Mucosa of stomach (tissue), 1 donor: ENCODE measurements at regions not wholly inside any gene's neighbourhood (a gene's known extent, or its start where the extent isn't known, plus 50 kb on each side); places are given as distances from the start of the nearest gene placed in this dataset.

Experiments used
- H3K27me3 ChIP-seq: one replicate; pipeline ENCODE4 v1.7.0; 2013; ENCODE audit warnings: mild to moderate bottlenecking, low read length; ENCODE audit not compliant: control insufficient read depth, insufficient read depth
- H3K36me3 ChIP-seq: one replicate; pipeline ENCODE4 v1.7.0; 2013; ENCODE audit warnings: low read length; ENCODE audit not compliant: control insufficient read depth, insufficient read depth
- H3K4me1 ChIP-seq: one replicate; pipeline ENCODE4 v1.7.0; 2013; ENCODE audit warnings: mild to moderate bottlenecking, low read length; ENCODE audit not compliant: control insufficient read depth, insufficient read depth
- H3K4me3 ChIP-seq: one replicate; pipeline ENCODE4 v1.7.0; 2013; ENCODE audit warnings: low read length
- H3K9ac ChIP-seq: one replicate; pipeline ENCODE4 v1.7.0; 2013; ENCODE audit warnings: mild to moderate bottlenecking, low read length, moderate library complexity
- H3K9me3 ChIP-seq: one replicate; pipeline ENCODE4 v1.7.0; 2013; ENCODE audit warnings: mild to moderate bottlenecking, low read length, moderate library complexity; ENCODE audit not compliant: control insufficient read depth
- donor health status: Pancreatic carcinoma.

DNA sequence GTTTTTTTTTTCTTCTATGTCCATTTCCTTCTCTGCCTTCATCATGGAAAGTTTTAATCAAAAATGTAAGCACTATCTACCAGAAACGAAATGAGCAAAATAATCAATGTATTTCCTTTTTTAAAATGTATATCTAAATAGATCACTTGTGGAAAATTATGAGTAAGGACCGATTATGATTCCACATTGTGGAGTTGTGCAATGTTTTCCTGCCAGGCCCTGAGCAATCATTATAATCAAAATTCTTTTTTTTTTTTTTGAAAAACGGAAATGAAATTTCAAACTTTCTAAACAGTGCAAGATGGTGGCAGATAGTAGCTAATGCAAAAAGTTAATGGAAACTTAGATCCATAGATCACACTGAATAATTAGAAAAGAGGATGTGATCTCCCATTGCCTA lies 1074.6 kb upstream of the TMEM132C start:
- Histone ChIP-seq H3K4me1 (no peaks in the 10 kb centered on the region), H3K27me3 (no peaks in the 10 kb centered on the region), H3K9me3 (no peaks in the 10 kb centered on the region), H3K36me3 (no peaks in the 10 kb centered on the region), H3K9ac (no peak overlapping the region), H3K4me3 (no peak overlapping the region)

DNA sequence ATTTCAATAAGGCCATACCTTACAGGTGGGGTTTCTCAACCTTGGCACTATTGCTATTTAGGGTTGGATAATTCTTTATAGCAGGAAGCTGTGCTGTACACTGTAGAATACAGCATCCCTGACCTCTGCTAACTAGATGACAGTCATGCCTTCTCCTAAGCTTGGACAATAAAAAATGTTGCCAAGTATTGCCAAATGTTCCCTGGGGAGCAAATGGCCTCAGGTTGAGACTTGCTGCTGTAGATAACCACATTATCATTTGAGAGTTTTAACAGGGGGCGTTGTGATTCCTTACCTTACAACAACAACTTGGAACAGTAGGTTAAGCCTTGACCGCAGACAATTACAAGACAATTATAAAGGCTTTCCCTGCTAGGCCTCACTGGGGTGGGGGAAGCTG lies 1073.6 kb upstream of the TMEM132C start:
- Histone ChIP-seq H3K4me3 (no peak overlapping the region), H3K4me1 (no peaks in the 10 kb centered on the region)

DNA sequence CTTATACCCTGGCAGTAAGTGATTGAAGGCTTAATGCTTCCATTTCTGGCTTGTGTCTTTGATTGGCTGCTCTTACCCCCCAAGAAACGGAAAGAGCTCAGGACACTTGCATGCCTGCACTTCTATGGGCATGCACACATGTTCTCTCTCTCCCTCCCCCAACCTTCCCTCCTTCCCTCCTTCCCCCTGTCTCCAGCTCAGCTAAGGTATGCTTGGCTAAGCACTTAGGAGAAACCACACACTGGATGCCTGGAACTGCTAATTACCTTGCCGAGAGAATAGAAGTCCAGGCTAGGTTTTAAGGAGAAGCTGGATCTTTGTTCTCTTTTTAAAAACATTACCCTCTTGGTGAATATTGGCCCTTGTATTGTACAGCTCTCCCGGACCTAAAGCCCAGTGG lies 1072.8 kb upstream of the TMEM132C start:
- Histone ChIP-seq H3K9ac (no peak overlapping the region), H3K4me1 (no peaks in the 10 kb centered on the region), H3K9me3 (no peaks in the 10 kb centered on the region), H3K4me3 (no peak overlapping the region), H3K27me3 (no peaks in the 10 kb centered on the region), H3K36me3 (no peaks in the 10 kb centered on the region)

More for the DNA sequence above, 1073.6 kb upstream of the TMEM132C start:
- no peaks in the 10 kb centered on the region for H3K9me3 ChIP-seq
- H3K36me3 ChIP-seq: no peaks in the 10 kb centered on the region
- H3K9ac ChIP-seq: no peak overlapping the region
- no peaks in the 10 kb centered on the region for H3K27me3 ChIP-seq

DNA sequence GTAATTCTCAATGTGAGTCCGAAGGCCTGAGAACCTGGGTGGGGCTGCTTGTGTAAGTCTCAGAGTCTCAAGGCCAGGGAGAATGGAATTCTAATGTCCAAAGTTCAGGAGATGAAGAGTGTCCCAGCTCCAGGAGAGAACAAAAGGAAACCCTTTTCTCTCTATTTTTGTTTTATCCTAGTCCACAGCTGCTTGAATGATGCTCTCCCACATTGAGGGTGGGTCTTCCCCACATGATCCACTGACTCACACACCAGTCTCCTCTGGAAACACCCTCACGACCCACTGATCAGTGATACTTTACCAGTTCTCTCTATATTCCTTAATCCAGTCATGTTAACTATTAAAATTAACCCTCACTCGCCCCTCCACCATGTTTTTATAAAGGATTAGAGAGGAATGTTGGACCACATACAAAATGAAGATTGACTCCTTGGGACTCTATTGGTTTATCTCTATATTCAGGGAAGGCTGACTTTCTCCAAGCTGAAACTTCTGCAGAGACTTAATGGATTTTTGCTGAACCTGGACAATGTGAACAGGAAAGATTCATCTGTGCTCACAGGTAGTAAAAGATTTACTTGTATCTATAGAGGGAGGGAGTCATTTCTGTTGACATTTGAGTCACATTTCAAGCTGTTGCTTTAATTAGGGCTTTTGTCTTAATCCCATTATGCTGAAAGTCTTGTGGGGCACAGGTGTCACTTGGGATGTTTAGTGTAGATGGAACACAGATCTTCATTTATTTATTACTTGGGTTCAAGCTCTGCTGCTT lies 1061.0 kb upstream of the TMEM132C start:
- Histone ChIP-seq H3K27me3 (no peaks in the 10 kb centered on the region), H3K9ac (no peak overlapping the region), H3K36me3 (no peaks in the 10 kb centered on the region), H3K9me3 (no peaks in the 10 kb centered on the region), H3K4me3 (no peak overlapping the region), H3K4me1 (no peaks in the 10 kb centered on the region)

DNA sequence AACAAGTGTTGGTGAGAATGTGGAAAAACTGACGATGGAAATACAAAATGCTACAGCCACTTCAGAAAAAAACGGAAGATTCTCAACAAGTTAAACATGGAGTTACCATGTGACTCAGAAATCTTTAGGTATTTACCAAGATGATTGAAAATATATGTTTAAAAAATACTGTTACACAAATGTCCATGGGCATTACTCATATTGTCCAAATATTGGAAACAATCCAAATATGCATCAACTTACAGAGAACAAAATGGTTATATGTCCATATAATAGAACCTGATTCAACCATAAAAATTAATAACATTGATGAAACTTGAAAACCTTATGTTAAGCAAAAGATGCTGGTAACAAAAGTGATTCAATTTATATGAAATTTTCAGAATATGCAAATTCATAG lies 1057.7 kb upstream of the TMEM132C start:
- Histone ChIP-seq H3K4me3 (no peak overlapping the region), H3K27me3 (no peaks in the 10 kb centered on the region), H3K9ac (no peak overlapping the region)

DNA sequence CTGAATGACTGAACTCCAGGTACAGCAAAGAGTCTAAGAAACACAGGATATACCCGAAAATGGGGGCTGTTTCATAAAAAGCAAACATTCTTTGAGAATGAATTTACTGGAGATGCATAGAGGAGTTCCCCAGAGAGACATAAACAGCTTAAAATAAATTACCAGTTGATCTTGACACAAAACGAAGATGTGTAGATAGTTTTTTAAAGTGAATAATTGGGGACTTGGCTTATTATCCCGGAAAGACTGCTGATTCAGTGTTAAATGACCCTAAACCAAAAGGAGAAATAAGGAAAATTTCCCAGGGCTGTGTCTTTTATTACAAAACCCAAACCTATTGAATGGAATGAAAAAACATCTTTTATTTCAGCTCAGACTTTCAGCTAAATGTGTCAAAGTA lies 1052.8 kb upstream of the TMEM132C start:
- H3K27me3 ChIP-seq: no peaks in the 10 kb centered on the region
- H3K36me3 ChIP-seq: no peaks in the 10 kb centered on the region
- no peaks in the 10 kb centered on the region for H3K4me1 ChIP-seq
- H3K9me3 ChIP-seq: no peaks in the 10 kb centered on the region
- H3K4me3 ChIP-seq: no peak overlapping the region
- H3K9ac ChIP-seq: no peak overlapping the region

More for the DNA sequence above, 1057.7 kb upstream of the TMEM132C start:
- H3K9me3 ChIP-seq: no peaks in the 10 kb centered on the region
- H3K4me1 ChIP-seq: no peaks in the 10 kb centered on the region
- no peaks in the 10 kb centered on the region for H3K36me3 ChIP-seq

DNA sequence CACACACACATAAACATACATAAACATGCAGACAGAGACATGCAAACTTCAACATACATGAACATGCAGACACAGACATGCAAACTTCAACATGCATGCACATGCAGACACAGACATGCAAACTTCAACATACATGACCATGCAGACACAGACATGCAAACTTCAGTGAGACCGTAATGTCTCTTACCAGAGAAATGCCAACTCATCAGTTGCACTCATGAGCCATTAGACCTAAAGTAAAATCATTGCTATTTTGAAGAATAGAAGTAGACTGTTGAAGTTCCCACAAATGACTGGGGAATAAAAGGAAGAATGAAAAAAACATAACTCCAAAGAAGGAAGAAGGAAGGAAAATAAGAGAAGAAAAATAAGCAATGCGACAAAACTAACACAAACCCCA lies 1044.0 kb upstream of the TMEM132C start:
- Histone ChIP-seq H3K27me3 (no peaks in the 10 kb centered on the region), H3K36me3 (no peaks in the 10 kb centered on the region), H3K9me3 (no peaks in the 10 kb centered on the region), H3K4me3 (no peak overlapping the region), H3K9ac (no peak overlapping the region), H3K4me1 (no peaks in the 10 kb centered on the region)

DNA sequence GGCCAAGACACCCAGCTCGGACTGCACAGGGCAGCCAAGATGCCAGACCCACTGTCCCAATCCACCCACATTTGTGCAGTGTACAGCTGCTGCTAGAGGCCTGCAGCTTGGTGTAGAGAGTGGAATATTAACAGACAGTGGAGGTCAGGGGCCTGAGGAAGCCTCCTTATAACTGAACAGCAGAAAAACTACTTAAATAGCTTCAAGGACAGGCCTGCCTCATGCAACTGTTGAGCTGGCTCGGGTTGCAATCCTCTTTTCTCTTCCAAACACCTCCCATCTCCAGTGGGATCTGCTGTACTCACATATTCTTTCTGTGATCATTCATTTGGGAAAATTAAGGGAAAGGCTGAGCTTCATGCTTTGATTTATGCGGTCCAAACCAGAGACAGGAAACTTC lies 1043.2 kb upstream of the TMEM132C start:
- Histone ChIP-seq H3K9ac (no peak overlapping the region), H3K4me3 (no peak overlapping the region), H3K36me3 (no peaks in the 10 kb centered on the region), H3K27me3 (no peaks in the 10 kb centered on the region), H3K9me3 (no peaks in the 10 kb centered on the region), H3K4me1 (no peaks in the 10 kb centered on the region)

DNA sequence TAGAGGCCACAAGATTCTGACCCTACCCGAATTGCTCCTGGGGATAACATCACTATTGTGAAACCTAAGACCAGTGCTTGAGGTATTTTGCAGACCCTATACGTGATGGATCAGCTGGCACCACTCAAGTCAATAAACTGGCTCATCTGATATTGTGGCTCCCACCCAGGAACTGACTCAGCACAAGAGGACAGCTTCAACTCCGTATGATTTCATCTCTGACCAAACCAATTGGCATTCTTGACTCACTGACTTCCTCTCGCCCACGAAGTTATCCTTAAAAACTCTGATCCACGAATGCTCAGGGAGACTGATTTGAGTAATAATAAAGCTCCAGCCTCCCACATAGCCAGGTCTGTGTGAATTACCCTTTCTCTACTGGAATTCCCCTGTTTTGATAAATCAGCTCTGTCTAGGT lies 1036.1 kb upstream of the TMEM132C start:
- Histone ChIP-seq H3K4me3 (no peak overlapping the region), H3K4me1 (no peaks in the 10 kb centered on the region), H3K27me3 (no peaks in the 10 kb centered on the region), H3K9me3 (no peaks in the 10 kb centered on the region), H3K36me3 (no peaks in the 10 kb centered on the region), H3K9ac (no peak overlapping the region)

DNA sequence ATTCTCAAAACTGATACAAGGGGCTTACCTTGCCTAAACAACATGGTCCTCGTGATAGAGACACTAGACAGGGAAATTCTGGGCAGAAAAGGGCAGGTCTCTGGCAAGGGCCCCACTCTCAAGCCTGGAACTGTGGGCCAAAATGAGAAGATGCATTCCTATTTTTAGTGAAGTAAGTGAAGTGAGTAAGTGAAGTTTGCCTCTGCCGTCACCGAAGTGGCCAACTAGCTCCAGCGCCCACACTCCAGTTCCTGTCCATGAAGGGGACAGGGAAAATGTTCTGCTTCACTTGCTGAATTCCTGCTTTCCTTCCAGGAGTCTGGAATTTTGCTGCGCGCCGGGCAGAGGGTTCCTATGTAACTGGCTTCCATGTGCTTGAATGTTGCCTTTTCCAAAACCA lies 1035.6 kb upstream of the TMEM132C start:
- no peak overlapping the region for H3K4me3 ChIP-seq
- H3K4me1 ChIP-seq: no peaks in the 10 kb centered on the region
- H3K27me3 ChIP-seq: no peaks in the 10 kb centered on the region
- H3K9ac ChIP-seq: no peak overlapping the region
- no peaks in the 10 kb centered on the region for H3K9me3 ChIP-seq
- H3K36me3 ChIP-seq: no peaks in the 10 kb centered on the region

DNA sequence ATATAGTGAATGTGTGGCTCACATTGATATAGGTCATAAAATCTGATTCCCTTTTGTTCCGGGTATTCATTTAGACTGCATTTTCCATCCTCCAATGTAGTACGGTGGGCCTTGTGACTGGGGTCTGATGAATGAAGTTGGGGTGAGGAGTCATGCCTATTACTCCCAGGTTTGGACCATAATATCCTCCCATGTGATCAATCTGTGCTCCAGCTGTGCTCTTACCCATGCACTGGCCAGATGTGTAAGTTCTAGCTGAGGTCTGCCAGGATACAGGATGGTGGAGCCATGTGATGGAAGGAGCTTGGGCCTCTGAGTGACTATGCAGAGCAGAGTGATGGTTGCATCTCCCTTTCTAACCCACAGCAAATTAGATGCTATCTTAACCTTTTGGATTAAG lies 1034.0 kb upstream of the TMEM132C start:
- H3K9ac ChIP-seq: no peak overlapping the region
- no peak overlapping the region for H3K4me3 ChIP-seq
- no peaks in the 10 kb centered on the region for H3K9me3 ChIP-seq
- H3K36me3 ChIP-seq: no peaks in the 10 kb centered on the region
- no peaks in the 10 kb centered on the region for H3K27me3 ChIP-seq
- no peaks in the 10 kb centered on the region for H3K4me1 ChIP-seq

DNA sequence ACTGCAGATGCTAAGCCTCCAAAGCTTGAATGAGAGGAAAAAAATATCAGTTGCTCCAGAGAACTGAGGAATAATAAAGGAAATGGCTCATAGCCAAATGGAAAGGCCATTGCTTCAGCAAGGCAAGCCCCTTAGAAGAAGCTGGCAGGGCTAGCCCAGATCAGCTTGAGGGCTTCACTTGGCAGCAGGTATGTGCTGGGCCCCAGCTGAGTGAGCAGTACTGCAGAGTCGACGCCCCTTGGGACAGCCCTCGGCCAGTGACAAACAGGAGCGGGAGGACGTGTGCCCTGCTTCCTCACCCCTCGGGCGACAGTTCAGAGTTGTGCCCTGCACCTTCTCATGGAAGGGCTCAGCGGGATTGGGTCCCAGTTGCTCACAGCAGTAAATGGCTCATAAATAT lies 1031.2 kb upstream of the TMEM132C start:
- H3K9ac ChIP-seq: no peak overlapping the region
- H3K9me3 ChIP-seq: no peaks in the 10 kb centered on the region
- no peak overlapping the region for H3K4me3 ChIP-seq
- no peaks in the 10 kb centered on the region for H3K27me3 ChIP-seq
- H3K36me3 ChIP-seq: no peaks in the 10 kb centered on the region
- H3K4me1 ChIP-seq: no peaks in the 10 kb centered on the region

DNA sequence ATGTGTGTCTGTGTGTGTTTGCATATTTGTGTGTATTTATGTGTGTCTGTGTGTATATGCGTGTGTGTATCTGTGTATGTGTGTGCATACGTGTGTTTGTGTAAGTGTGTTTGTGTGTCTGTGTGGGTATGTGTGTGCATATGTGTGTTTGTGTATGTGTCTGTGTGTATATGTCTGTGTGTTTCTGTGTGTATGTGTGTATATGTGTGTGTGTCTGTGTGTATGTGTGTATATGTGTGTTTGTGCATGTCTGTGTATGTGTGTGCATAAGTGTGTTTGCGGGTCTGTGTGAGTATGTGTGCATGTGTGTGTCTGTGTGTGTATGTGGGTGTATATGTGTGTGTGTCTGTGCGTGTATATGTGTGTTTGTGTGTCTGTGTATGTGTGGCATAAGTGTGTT lies 1030.5 kb upstream of the TMEM132C start:
- H3K4me3 ChIP-seq: no peak overlapping the region
- no peaks in the 10 kb centered on the region for H3K9me3 ChIP-seq
- H3K27me3 ChIP-seq: no peaks in the 10 kb centered on the region
- no peak overlapping the region for H3K9ac ChIP-seq
- no peaks in the 10 kb centered on the region for H3K4me1 ChIP-seq
- no peaks in the 10 kb centered on the region for H3K36me3 ChIP-seq
